Fibroblast of villous mesenchyme (primary cell): ENCODE measurements at regions not wholly inside any gene's neighbourhood (a gene's known extent, or its start where the extent isn't known, plus 50 kb on each side); places are given as distances from the start of the nearest gene placed in this dataset.

Source experiments
- DNase-seq: peaks from one replicate; pipeline ENCODE4 v3.0.0-alpha.2; 2010; ENCODE audit warnings: low read depth
- H3K4me3 ChIP-seq: 2 replicates; pipeline ENCODE4 v1.5.1; 2011; ENCODE audit warnings: low read depth, mild to moderate bottlenecking, low read length
- CTCF ChIP-seq: IDR thresholded peaks from 2 replicates; pipeline ENCODE4 v1.5.1; 2012; ENCODE audit warnings: low read depth, mild to moderate bottlenecking, low read length; ENCODE audit not compliant: insufficient read depth

DNA sequence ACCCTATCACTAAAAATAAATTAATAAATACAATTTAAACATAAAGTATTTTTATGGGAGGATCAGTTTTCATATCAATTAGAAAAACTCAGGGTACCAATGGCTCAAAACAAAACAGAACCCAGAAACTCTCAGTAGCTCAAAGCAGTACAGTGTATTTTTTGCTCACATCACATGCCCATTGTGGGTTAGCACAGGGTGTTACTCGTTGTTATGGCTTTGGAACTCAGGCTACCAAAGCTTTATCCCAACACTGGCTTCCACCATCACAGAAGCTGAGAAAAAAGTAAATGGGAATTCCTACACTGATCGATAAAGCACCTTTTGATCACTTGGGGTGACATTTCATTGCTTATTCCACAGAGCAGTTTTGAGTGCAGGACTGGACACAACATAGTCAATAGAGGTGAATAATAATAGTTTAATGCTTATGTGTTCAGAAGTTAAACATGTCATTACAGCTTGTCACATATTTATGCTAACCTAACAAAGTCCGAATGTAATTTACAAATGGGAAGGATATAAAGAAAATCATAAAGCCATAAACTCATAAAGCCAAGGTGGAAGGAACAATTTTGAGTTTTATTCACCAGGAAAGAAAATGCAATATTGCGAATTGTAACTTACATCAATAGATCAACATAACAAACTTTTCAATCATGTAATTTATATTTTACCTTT is 484.5 kb upstream of the TMPRSS15 start:
- no peak for TF ChIP-seq CTCF
- H3K4me3 ChIP-seq, result no peak overlapping the region
- no peak for DNase-seq

GRCh38 chr21:18893406-18893805 is 489.8 kb upstream of the TMPRSS15 start:
- H3K4me3 ChIP-seq, result no peak overlapping the region
- TF ChIP-seq CTCF, result no peak
- no peak for DNase-seq

DNA sequence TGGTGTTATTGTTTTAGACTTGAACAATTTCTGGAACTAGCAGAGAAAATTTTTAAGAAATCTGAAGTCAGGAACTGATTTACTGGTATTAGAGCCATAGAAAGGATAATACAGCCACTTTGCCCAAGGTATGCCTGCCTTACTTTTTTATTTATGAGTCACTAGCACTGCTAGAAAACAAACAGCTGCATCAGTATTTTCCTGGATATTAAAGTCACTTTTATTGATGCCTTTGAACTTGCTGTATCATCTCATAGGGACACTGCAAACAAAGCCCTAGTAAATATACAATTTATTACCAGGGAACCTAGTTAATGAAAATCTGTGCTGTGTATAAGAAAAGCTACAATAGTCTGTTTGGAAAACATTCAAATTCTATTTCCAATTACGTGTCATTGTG is 490.8 kb upstream of the TMPRSS15 start:
- TF ChIP-seq CTCF, result no peak
- DNase-seq, result no peak
- no peak overlapping the region for H3K4me3 ChIP-seq

DNA sequence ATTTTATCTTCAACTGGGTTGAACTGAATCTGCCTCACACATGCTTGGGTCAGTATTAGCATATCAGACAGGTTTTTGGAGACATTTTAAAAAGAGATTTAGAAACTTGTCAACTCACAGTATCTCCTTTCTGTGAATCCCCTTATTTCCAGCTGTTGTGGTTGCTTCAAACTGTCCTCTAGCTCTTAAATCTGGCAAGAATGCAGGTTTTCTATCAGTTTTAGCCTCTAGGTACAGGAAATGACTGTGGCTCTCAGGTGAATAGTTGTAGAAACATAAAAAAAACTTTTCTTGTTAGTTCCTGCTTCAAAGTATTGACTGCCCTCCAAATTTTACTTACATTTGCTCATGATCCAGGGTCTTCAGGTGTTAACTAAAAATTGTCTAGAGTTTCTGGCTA is 495.7 kb upstream of the TMPRSS15 start:
- TF ChIP-seq CTCF, result no peak
- H3K4me3 ChIP-seq, result no peak overlapping the region
- no peak for DNase-seq

DNA sequence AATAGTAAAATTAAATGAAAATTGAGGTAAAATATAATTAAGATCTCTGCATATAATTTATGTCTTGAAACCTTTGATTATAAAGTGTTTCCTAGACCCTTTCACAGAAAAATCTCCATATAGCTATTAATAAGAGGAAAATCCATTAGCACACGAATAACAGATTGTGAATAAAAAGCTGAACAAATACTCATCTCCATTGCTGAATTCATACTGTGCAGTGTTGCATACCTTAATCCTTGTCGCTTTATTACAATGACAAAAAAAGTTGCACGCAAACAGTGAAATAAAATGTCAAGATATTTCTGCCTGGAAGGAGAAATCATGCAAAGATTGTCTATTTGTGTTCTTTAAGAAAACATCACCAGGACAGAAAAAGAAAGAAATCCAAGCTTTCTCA is 499.1 kb upstream of the TMPRSS15 start:
- DNase-seq, result no peak
- H3K4me3 ChIP-seq, result no peak overlapping the region
- TF ChIP-seq CTCF, result no peak

DNA sequence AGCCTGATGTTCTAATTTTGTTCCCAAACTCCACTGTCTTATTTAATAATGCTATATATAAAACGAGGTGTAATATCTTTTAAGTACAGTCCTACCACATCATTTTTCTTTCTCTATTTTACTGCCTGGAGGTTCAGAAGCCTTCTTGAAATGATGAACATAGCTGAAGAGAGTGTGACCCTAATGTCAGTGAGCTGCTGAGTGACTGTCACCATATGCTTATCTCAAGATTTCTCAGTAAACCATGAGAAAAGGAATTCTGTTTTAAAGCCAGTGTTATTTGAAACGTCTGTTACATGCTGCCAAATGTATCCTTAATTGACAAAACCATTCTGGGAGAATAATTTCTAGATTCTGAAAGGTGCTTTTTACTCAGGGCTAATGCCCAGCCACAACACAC is 503.5 kb upstream of the TMPRSS15 start:
- H3K4me3 ChIP-seq, result no peak overlapping the region
- no peak for TF ChIP-seq CTCF
- DNase-seq, result no peak

- H3K4me3 ChIP-seq, result no peak overlapping the region
- no peak for TF ChIP-seq CTCF
- DNase-seq, result no peak
These were observed 505.1 kb upstream of the TMPRSS15 start for GRCh38 chr21:18908641-18909040.
